Upper lobe of left lung (tissue), 4 donors: ENCODE measurements at regions not wholly inside any gene's neighbourhood (a gene's known extent, or its start where the extent isn't known, plus 50 kb on each side); places are given as distances from the start of the nearest gene placed in this dataset.

Source experiments
- POLR2A ChIP-seq, 4 donors: fragments of 450-650 bp; IDR thresholded peaks; one replicate each; pipeline ENCODE4 v1.5.1; 2016 to 2017; ENCODE audit warnings: antibody characterized with exemption in 4 of 4, mild to moderate bottlenecking in 2 of 4
- POLR2AphosphoS5 ChIP-seq, 2 donors: sonication (generic); formaldehyde crosslinking; IDR thresholded peaks; one replicate each; pipeline ENCODE4 v1.5.1; 2017; ENCODE audit warnings: antibody characterized with exemption in 2 of 2
- TF ChIP-seq, protein P1 (sequence below), 6 experiments: fragments of 450-650 bp in 4 of 6; fragments of 200-600 bp in 2 of 6; sonication (generic) in 2 of 6; IDR thresholded peaks; one replicate each; pipeline ENCODE4 v1.5.1; 2016 to 2019; ENCODE audit warnings: antibody characterized with exemption in 6 of 6

DNA sequence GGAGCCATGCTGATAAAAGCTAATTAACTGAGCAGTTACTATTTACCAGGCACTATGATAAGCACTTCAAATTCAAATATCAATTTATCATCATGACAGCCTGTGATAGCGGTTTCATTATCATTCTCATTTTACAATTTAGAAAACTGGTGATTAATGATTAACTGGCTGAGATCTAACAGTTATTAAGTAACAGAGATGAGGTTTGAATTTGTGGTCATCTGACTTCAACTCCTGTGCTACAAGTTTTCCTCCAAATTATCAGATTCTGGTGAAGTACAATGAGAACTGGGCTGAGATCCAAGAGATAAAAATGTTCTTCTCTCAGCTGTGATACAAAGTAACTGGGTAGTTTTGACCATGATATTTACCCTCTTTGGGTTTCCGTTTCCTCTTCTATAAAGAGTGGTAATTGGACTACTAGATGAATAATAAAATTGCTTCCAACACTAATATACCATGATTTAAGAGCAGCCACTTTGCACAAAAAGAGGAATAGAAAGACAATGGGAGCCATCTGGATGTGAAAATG lies 74.5 kb upstream of the CCNG1 start:
- TF ChIP-seq, protein P1, sequence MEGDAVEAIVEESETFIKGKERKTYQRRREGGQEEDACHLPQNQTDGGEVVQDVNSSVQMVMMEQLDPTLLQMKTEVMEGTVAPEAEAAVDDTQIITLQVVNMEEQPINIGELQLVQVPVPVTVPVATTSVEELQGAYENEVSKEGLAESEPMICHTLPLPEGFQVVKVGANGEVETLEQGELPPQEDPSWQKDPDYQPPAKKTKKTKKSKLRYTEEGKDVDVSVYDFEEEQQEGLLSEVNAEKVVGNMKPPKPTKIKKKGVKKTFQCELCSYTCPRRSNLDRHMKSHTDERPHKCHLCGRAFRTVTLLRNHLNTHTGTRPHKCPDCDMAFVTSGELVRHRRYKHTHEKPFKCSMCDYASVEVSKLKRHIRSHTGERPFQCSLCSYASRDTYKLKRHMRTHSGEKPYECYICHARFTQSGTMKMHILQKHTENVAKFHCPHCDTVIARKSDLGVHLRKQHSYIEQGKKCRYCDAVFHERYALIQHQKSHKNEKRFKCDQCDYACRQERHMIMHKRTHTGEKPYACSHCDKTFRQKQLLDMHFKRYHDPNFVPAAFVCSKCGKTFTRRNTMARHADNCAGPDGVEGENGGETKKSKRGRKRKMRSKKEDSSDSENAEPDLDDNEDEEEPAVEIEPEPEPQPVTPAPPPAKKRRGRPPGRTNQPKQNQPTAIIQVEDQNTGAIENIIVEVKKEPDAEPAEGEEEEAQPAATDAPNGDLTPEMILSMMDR (IDR thresholded peaks at IDR 0.05) = no peak
- TF ChIP-seq POLR2AphosphoS5 (IDR thresholded peaks at IDR 0.05) (no peak), POLR2A (IDR thresholded peaks at IDR 0.05) (no peak)
